ENCODE measurements at regions not wholly inside any gene's neighbourhood (a gene's known extent, or its start where the extent isn't known, plus 50 kb on each side); places are given as distances from the start of the nearest gene placed in this dataset.

- no peak overlapping the region for H3K9ac ChIP-seq (replicated peaks in 1 of 4; ENCODE audit: extremely low read depth in 1 of 4, low read depth in 3 of 4, low read length in 3 of 4)
- H3K23me2 ChIP-seq (ENCODE audit: low read depth, low read length), result no peaks in the 10 kb centered on the region
- 91% methylated on average over 6 of the region's 6 CpGs; no CpG with 5 or more reads in 1 of the 2 experiments for WGBS, 2 experiments (ENCODE audit: extremely low coverage in 1 of 2, insufficient coverage in 1 of 2, insufficient read length in 1 of 2, insufficient replicate concordance in 2 of 2, low coverage in 1 of 2, low lambda C conversion rate in 2 of 2, missing lambda C conversion rate in 1 of 2)
- DNase-seq (ENCODE audit: low read depth in 1 of 2, low spot score in 2 of 2) (no peak), FAIRE-seq (no peak)
- H4K20me1 ChIP-seq (replicated peaks in 1 of 2; ENCODE audit: control insufficient read depth in 1 of 2, insufficient read depth in 2 of 2, low read length in 2 of 2), result no peaks in the 10 kb centered on the region
- no peak overlapping the region for H3K4me2 ChIP-seq (ENCODE audit: insufficient read depth in 1 of 2, low read depth in 2 of 2, low read length in 2 of 2)
- H3K56ac ChIP-seq (replicated peaks; ENCODE audit: insufficient read length, low read depth, low read length), result no peak overlapping the region
- ChIA-PET POLR2A (ENCODE audit: partially characterized antibody) (no interaction called here), CTCF (ENCODE audit: partially characterized antibody) (interaction anchor here (0.6 to 2.3 kb wide), 4 partner anchors 10 to 16 kb away, joined by 3 to 10 read pairs (median 3); no protein-coding TSS in a partner anchor)
- no peak overlapping the region for H3K27ac ChIP-seq (ENCODE audit: low read depth, low read length)
- H3K14ac ChIP-seq (ENCODE audit: insufficient read length), result no peak overlapping the region
- H2BK12ac ChIP-seq (ENCODE audit: low read depth, low read length), result no peak overlapping the region
- no peaks in the 10 kb centered on the region for H3K9me3 ChIP-seq (ENCODE audit: insufficient read depth in 2 of 2, low read depth in 1 of 2, low read length in 1 of 2)
- H3K4me3 ChIP-seq (ENCODE audit: extremely low read depth in 1 of 4, insufficient read depth in 2 of 4, low read depth in 3 of 4, low read length in 4 of 4), result no peak overlapping the region
- no peak overlapping the region for H2AFZ ChIP-seq (ENCODE audit: low read length)
- H3K79me1 ChIP-seq (ENCODE audit: low read depth, low read length), result no peaks in the 10 kb centered on the region
- no peaks in the 10 kb centered on the region for H3K36me3 ChIP-seq (ENCODE audit: control insufficient read depth in 2 of 4, insufficient read depth in 4 of 4, low read length in 3 of 4)
- H3K27me3 ChIP-seq (replicated peaks in 1 of 4; ENCODE audit: control insufficient read depth in 3 of 4, extremely low read depth in 1 of 4, insufficient read depth in 3 of 4, low read length in 3 of 4), result no peaks in the 10 kb centered on the region
- no peak overlapping the region for H3K4ac ChIP-seq (replicated peaks; ENCODE audit: insufficient read length, low read depth, low read length)
- no peak overlapping the region for H2BK20ac ChIP-seq (ENCODE audit: low read length)
- no peak overlapping the region for H2BK15ac ChIP-seq (ENCODE audit: low read length)
- H2BK120ac ChIP-seq (replicated peaks; ENCODE audit: low read depth, low read length), result no peak overlapping the region
- H4K91ac ChIP-seq (replicated peaks; ENCODE audit: insufficient read length, low read length), result no peak overlapping the region
- H3K4me1 ChIP-seq (replicated peaks in 1 of 4; ENCODE audit: control insufficient read depth in 3 of 4, insufficient read depth in 4 of 4, low read length in 3 of 4), result no peaks in the 10 kb centered on the region
- no peak overlapping the region for H3K23ac ChIP-seq (ENCODE audit: insufficient read length)
- no peak overlapping the region for H2AK5ac ChIP-seq (ENCODE audit: low read depth, low read length)
- no peak overlapping the region for H4K8ac ChIP-seq (ENCODE audit: extremely low read depth, insufficient read depth, low read length)
- no peak overlapping the region for H2BK5ac ChIP-seq (ENCODE audit: low read depth, low read length)
- no peak overlapping the region for H3K18ac ChIP-seq (ENCODE audit: extremely low read depth, low read length)
- H3K79me2 ChIP-seq (ENCODE audit: control insufficient read depth in 1 of 2, insufficient read depth in 2 of 2, low read length in 2 of 2), result no peaks in the 10 kb centered on the region
- H4K5ac ChIP-seq (ENCODE audit: insufficient read length, low read depth, low read length), result no peak overlapping the region
- TF ChIP-seq YY1 (IDR thresholded peaks at IDR 0.05; ENCODE audit: low read depth, low read length), result no peak
- TF ChIP-seq SRF (IDR thresholded peaks at IDR 0.05; ENCODE audit: low read depth, low read length), result no peak
- no peak for TF ChIP-seq CBX5 (IDR thresholded peaks at IDR 0.05; ENCODE audit: low read depth, low read length)
- TF ChIP-seq RAD21 (IDR thresholded peaks at IDR 0.05 in 1 of 2, conservative IDR thresholded peaks at IDR 0.05 in 1 of 2; ENCODE audit: low read depth in 2 of 2, low read length in 2 of 2), result no peak
- TF ChIP-seq SIN3A (conservative IDR thresholded peaks at IDR 0.05 in 1 of 2, IDR thresholded peaks at IDR 0.05 in 1 of 2; ENCODE audit: low read depth in 1 of 2, low read length in 2 of 2), result no peak
- TF ChIP-seq CBX8 (IDR thresholded peaks at IDR 0.05; ENCODE audit: borderline replicate concordance, low read depth, low read length), result no peak
- TF ChIP-seq RFX5 (IDR thresholded peaks at IDR 0.05; ENCODE audit: borderline replicate concordance, low read depth, low read length), result no peak
- TF ChIP-seq SAP30 (IDR thresholded peaks at IDR 0.05; ENCODE audit: insufficient read depth, insufficient replicate concordance, low read length), result no peak
- TF ChIP-seq RNF2 (IDR thresholded peaks at IDR 0.05; ENCODE audit: borderline replicate concordance, low read depth, low read length, missing control alignments, poor library complexity, severe bottlenecking), result no peak
- no peak for TF ChIP-seq CEBPB (IDR thresholded peaks at IDR 0.05; ENCODE audit: low read depth, low read length)
- no peak for TF ChIP-seq E2F6 (IDR thresholded peaks at IDR 0.05)
- TF ChIP-seq NANOG (IDR thresholded peaks at IDR 0.05; ENCODE audit: insufficient read depth, low read depth, low read length, poor library complexity, severe bottlenecking), result no peak
- no peak for TF ChIP-seq CHD2 (IDR thresholded peaks at IDR 0.05; ENCODE audit: low read length)
Measured at GRCh38 chr20:58103517-58103904, 124.9 kb downstream of the ANKRD60 start.

Data from H1 (cell line).